ENCODE measurements at regions not wholly inside any gene's neighbourhood (a gene's known extent, or its start where the extent isn't known, plus 50 kb on each side); places are given as distances from the start of the nearest gene placed in this dataset.
A peak's percentile ranks its signal among the peaks of the same experiment; 100 is the strongest.

DNA sequence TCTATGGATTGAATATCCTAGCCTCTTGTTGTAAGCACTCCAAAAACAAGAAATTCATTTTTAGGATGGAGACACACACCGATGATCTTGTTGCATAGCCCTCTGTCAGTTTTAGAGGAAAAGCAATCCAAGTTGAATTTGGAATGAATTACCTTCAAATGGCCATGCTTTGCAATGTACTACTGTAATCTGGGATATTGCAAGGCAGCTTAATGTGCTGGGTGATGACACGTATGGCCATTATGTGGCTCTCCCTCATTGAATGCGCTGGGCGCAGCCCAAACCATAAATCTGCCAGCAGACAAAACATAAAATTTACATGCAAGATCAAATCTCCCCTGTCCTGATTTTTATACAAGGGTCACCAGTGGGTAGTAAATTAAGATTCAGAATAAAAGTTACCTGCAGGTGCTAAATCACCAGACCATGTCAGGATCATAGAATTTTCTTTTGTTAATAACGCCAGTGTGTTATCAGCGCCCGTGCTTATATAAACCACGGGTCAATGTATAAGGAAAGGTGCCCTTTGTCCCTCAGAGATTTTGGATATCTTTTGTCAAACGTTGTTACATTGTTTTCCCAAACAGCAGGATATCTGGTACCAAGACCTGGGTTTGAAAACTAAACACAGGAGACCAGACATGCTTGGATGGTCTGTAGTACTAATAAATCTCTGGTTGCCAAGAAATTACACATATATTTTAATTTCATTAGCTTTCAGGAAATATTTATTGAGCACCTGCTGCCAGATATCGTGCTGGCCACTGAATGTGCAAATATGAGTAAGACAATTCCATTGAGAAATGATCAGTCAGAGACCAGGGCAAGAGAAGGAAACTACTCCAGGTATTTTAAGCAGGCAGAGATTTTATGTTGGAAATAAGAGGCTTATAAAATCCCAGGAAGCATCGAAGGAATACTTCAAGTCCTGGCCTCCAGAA is 237.1 kb downstream of the EBLN2 start:
- DNase-seq, result no peak

DNA sequence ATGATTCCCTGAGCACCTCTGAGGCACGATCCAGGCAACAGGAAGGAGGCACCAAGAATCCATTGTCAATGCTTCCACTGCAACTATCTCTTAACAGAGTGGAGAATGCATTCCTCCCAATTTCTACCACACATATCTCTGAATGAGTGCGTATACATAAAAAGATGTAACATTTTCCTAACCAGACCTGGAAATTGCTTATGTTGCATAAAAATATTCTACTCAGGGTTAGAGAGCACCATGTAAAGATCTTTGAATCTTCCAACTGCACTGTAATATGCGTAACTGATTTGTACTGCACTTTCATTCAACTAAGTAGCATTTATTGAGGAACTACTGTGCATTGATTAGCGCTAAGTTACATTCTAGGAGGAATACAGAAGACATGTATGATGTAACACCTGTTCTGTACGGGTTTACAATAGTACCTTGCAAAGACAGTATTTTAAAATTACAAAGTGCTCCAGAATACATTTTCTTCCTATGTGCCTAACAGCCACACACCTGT is 237.8 kb downstream of the EBLN2 start:
- DNase-seq, result no peak

- DNase-seq, result no peak
These were observed 252.9 kb downstream of the EBLN2 start for GRCh38 chr3:73314151-73314951.

GRCh38 chr3:73315706-73316105 is 254.2 kb downstream of the EBLN2 start:
- no peak for DNase-seq

DNA sequence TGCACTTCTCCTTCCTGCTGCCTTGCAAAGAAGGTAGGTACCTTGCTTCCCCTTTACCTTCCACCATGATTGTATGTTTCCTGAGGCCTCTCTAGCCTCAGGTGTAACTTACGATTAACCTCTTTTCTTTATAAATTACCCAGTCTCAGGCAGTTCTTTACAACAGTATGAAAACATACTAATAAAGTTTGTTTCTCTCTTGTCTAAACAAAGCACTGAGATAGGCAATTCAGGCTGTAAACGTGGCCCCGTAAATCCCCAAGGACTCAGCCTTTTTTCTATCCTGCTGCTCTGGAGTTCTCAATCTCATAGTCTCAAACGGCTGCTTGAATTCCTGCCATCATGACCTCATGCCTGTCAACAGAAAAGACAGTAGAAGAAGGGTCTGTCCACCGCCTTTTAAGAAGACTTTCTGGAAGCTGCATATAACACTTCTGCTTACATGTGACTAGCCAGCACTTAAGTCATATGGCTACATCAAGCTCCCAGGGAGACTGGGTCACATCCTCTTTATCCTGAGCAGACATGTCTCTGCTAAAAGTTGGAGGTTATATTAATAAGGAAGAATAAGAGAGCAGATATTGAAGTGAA is 257.8 kb downstream of the EBLN2 start:
- peak; percentile 10 for DNase-seq

DNA sequence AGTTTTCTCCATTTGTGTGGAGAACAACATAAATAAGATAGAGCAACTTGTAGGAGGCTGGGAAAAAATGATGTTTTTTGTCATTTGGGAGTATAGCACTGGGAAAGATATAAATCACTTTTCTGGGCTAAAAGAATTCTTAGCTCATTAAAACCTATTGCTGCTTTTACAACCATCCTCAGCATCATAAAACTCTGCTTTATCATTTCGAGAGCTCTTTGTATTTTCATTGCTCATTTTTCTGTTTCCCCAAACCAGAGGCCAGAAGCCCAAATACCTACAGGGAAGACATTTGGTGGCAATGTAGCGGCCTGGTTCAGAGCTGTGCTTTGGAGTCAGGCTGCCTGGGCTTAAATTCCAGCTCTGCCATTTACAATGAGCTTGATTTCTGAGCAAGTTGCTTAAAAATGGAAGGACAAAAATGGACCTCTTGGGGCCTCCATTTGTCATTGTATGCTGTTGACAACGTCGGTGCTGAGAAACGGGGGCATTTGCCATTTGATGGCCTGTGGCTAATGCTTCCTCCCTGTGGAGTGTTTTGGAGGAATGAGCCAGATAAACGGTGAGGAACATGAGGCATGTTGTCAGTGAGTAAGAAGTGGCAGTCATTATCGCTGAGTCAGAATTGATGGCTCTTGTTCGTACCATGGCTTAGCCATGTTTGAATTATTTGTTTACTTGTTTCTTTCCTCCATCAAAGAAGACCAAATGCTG is 260.0 kb downstream of the EBLN2 start:
- no peak for DNase-seq

DNA sequence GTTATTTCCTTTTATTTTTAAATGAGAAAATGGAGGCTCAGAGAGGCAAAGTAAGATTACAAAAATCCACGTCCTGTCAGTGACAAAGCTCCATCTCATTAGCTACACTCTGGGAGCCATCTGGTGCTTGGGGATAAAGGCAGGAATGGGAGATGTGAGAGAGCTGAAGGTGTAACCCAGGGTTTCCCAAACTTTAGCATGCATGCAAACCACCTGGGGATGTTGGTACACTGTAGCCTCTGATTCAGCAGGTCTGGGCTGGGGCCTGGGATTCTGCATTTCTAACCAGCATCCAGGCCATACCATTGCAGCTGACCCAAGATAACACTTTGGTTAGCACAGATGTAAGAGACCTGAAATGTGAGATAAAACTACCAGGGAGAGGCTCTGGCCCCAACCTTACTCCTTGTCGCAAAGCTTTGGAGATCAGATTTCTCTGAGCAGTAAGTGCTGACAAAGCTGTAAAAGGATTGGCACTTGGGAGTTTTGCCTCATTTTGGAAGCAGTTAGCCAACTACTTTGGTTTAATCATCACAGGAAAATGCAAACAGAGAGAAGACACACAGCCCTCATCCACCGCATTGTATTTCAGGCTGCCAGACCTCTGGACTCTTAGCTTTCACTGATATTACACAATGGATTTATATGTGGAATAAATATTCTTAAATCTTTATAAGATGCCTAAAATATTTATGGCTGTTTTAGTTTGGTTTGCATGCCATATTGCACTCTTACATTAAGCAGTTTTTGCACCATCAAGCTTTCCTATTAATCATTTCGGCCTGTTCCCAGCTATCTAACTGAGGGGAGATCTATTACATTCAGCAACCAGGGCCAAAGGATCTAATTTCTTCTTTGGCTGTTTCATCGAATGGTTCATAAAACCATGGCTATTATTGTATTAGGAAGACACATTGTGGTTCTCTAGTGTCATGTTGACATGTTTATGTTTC is 263.0 kb downstream of the EBLN2 start:
- DNase-seq, result peak; percentile 69

DNA sequence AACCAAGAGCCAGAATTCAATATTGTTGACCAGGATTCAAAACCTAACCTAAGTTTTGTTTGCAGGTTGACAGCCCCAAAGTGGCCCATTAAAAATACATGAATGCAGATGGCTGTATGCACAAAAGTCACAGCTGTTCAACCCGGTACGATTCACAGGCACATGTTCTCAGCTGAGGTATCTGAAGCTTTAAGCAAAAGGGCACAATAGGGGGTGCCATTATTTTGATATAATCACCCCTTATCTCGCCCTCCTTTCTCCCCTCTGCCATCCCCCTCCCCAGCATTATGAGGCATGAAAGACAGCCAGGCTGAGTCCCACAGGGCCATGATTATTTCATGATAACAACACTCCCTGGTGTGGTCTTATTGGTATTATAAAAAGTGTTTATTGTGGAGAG is 264.9 kb downstream of the EBLN2 start:
- peak; percentile 1 for DNase-seq

DNA sequence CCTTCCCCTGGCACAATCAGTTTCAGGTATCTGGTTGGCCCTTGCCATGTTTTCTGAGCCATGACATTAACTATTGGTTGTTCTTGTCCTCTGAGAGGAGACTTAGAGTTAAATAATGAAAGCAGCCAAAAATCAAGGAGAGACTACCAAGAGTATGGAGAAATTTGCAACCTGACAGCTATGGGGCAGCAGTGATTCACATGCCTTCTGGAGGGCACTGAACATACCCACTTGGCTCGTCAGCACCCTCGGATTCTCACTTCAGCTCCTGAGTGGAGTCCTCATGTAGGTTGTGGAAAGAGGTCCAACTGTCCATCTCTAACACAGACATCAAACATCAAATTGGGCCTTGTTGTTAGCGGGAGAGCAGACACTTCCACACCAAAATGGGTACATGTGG is 265.6 kb downstream of the EBLN2 start:
- no peak for DNase-seq
